ENCODE measurements at regions not wholly inside any gene's neighbourhood (a gene's known extent, or its start where the extent isn't known, plus 50 kb on each side); places are given as distances from the start of the nearest gene placed in this dataset.
"Not testable (repeated sequence)": the region's sequence is repeated elsewhere in the genome, so short reads cannot be mapped to it uniquely, and the experiment has no call there.

- DNase-seq, result no peak
Observed at GRCh38 chr3:110984456-110985250, 87.0 kb upstream of the NECTIN3 start.

- DNase-seq, result no peak
Observed at GRCh38 chr3:110989446-110989845, 82.2 kb upstream of the NECTIN3 start.

GRCh38 chr3:110995461-110996231 lies 76.0 kb upstream of the NECTIN3 start:
- DNase-seq, result no peak

- DNase-seq, result not testable (repeated sequence)
Observed at GRCh38 chr3:110998766-110999165, 72.8 kb upstream of the NECTIN3 start.

GRCh38 chr3:111006485-111006884 lies 65.1 kb upstream of the NECTIN3 start:
- not testable (repeated sequence) for DNase-seq

GRCh38 chr3:111012388-111013248 lies 59.0 kb upstream of the NECTIN3 start:
- peak in 1 of 2 donors; percentile 8 for DNase-seq

All from stimulated activated CD4-positive, alpha-beta T cell treated with anti-CD3 and anti-CD28 coated beads, Interleukin-2, amount 100 ng/mL, for 24 hours (primary cell).